ENCODE measurements at regions not wholly inside any gene's neighbourhood (a gene's known extent, or its start where the extent isn't known, plus 50 kb on each side); places are given as distances from the start of the nearest gene placed in this dataset.
"Not testable (repeated sequence)": the region's sequence is repeated elsewhere in the genome, so short reads cannot be mapped to it uniquely, and the experiment has no call there.

DNA sequence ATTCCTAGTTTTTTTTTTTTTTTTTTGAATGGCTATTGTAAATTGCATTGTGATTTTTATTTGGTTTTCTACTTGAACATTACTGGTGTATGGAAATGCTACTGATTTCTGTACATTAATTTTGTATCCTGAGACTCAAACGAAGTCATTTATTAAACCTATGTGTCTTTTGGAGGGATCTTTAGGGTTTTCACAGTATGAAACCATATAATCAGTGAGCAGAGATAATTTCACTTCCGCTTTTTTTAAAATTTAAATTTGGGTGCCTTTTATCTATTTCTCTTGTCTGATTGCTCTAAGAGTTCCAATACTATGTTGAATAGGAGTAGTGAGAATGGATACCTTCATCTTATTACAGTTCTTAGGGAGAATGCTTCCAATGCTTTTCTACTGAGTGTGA lies 102.7 kb downstream of the ZWINT start:
- TF ChIP-seq, protein P1, sequence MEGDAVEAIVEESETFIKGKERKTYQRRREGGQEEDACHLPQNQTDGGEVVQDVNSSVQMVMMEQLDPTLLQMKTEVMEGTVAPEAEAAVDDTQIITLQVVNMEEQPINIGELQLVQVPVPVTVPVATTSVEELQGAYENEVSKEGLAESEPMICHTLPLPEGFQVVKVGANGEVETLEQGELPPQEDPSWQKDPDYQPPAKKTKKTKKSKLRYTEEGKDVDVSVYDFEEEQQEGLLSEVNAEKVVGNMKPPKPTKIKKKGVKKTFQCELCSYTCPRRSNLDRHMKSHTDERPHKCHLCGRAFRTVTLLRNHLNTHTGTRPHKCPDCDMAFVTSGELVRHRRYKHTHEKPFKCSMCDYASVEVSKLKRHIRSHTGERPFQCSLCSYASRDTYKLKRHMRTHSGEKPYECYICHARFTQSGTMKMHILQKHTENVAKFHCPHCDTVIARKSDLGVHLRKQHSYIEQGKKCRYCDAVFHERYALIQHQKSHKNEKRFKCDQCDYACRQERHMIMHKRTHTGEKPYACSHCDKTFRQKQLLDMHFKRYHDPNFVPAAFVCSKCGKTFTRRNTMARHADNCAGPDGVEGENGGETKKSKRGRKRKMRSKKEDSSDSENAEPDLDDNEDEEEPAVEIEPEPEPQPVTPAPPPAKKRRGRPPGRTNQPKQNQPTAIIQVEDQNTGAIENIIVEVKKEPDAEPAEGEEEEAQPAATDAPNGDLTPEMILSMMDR (conservative IDR thresholded peaks at IDR 0.05) = no peak
- H3K27ac ChIP-seq = no peak overlapping the region

DNA sequence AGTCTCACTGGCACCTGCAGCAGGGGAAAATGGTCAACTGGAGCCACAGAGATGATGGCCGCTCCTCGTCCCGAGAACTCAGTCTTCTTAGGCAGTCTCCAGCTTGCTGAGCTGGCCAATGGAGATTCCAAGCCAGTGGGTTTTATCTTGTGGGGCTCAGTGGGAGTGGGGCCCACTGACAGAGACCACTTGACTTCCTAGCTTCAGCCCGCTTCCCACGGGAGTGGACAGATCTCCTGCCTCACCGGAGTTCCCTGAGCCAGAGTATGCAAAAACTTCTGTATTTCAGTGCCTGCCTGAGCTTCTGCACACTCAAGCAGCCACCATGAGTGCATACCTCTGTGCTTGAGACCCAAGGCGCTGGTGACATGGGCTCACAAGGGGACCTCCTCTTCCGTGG lies 105.8 kb downstream of the ZWINT start:
- TF ChIP-seq, protein P1 (conservative IDR thresholded peaks at IDR 0.05) = no peak
- H3K27ac ChIP-seq = no peak overlapping the region

DNA sequence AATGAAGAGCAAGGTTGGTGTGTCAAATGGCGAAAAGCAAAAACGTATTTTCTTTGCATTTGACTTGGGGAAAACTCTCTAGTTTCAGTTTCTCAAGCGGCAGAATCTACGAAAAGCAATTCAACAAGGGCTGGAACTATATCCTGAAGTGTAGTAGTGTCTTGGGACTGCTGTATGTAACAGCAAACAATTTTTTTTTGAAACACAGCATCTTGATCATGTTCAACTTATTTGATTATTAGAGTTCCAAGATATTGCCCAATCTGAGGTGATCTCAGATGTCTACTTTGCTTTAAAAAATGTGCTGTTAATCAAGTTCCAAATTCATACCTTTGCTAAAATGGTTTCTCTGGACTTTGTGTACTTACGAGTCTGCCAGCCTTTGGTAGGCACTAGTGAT lies 120.6 kb downstream of the ZWINT start:
- TF ChIP-seq, protein P1 (conservative IDR thresholded peaks at IDR 0.05) = no peak
- no peak overlapping the region for H3K27ac ChIP-seq

DNA sequence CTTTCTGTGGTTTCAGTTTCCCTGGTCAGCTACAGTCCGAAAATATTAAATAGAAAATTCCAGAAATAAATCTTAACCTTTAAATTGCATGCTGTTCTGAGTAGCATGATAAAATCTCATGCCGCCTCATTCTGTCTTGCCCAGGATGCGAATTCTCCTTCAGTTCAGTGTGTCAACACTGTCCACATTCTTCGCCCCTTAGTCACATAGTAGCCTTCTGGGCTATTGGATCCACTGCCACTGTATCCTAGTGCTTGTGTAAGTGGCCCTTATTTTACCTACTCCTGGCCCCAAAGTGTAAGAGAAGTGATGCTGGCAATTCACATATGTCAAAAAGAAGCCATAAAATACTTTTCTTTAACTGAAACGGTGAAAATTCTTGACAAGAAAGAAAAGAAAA lies 129.6 kb downstream of the ZWINT start:
- TF ChIP-seq, protein P1 (conservative IDR thresholded peaks at IDR 0.05) = no peak

DNA sequence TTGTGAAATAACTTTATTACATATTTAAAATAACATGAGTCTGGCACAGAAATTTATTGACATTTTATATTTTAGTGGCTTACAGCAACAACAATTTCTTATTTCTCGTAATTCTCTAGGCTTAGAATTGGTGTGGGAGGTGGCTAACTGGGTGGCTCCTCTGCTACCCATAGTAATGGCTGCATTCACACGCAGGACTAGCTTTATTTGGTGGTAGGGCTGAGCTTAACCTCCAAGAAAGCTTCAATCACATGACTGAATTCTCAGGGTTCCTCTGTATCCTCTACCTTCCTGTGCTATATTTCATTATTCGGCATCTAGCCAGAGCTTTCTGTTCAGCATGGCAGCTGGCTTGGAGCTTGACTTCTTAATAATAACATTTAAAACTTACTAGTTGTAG lies 138.8 kb downstream of the ZWINT start:
- no peak overlapping the region for H3K27ac ChIP-seq
- TF ChIP-seq, protein P1 (conservative IDR thresholded peaks at IDR 0.05) = no peak

More for the DNA sequence above, 129.6 kb downstream of the ZWINT start:
- no peak overlapping the region for H3K27ac ChIP-seq

DNA sequence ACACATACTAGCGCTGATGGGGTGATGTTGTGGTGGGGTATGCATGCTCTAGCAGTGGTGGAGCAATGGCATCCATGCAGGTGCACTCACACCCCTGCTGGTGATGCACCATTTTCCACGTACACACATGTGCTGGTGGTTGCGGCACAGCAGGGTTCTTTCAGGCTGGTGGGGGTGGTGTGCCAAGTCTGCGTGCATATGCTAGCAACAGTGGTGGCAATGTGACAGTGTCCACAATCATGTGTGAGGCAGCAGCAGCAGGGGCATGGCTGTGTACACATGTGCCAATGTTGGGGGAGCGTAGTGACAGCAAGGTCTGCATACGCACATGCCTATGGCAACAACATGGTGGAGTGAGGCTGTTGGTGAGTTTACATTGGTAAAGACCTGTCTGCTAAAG lies 148.1 kb downstream of the ZWINT start:
- TF ChIP-seq, protein P1 (conservative IDR thresholded peaks at IDR 0.05) = no peak
- no peak overlapping the region for H3K27ac ChIP-seq

DNA sequence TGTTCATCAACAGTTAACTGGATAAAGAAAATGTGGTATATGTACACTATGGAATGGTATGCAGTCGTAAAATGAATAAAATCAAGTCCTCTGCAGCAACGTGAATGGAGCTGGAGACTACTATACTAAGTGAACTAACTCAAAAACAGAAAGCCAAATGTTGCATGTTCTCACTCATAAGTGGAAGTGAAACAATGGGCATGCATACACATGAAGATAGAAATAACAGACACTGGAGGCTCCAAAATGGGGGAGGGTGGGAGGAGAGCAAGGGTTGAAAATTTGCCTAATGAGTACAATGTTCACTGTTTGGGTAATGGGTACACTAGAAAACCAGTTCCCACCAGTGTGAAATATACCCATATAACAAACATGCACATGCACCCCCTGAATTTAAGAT lies 179.5 kb downstream of the ZWINT start:
- no peak overlapping the region for H3K27ac ChIP-seq
- TF ChIP-seq, protein P1 (conservative IDR thresholded peaks at IDR 0.05) = no peak

DNA sequence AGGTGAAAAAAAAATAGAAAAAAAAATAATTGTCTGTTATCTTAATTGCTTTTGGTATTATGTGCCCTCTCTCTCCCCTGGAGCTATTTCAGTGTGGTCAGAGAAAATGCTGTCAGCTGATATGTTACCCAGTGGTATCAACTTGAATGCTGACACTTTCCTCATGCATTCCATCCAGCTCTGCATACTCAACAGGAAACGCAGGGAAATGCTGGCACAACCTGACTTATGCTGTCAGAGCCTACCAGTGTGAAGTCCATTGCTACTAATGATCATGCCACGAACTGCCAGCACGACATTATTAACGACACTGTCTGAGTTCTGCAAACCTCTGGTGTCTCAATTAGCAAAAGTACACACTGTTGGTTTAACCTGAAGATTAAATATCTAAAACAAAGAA lies 182.8 kb downstream of the ZWINT start:
- TF ChIP-seq, protein P1 (conservative IDR thresholded peaks at IDR 0.05) = no peak
- no peak overlapping the region for H3K27ac ChIP-seq

DNA sequence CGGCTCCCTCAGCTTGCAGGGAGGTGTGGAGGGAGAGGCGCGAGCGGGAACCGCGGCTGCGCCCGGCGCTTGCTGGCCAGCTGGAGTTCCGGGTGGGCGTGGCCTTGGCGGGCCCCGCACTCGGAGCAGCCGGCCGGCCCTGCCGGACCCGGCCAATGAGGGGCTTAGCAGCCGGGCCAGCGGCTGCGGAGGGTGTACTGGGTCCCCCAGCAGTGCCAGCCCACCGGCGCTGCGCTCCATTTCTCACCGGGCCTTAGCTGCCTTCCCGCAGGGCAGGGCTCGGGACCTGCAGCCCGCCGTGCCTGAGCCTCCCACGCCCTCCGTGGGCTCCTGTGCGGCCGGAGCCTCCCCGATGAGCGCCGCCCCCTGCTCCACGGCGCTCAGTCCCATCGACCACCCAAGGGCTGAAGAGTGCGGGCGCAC lies 206.0 kb downstream of the ZWINT start:
- H3K27ac ChIP-seq = not testable (repeated sequence)

Measured in VCaP (cell line).